Cardiac muscle cell (in vitro differentiated cells and primary cell): ENCODE measurements at regions not wholly inside any gene's neighbourhood (a gene's known extent, or its start where the extent isn't known, plus 50 kb on each side); places are given as distances from the start of the nearest gene placed in this dataset.
A peak's percentile ranks its signal among the peaks of the same experiment; 100 is the strongest.

Experiments
- DNase-seq, 2 donors: peaks; one replicate each; pipeline versions ENCODE4 v3.0.0 to v3.0.0-alpha.2; 2010 to 2017; ENCODE audit warnings: low read depth in 1 of 2, low spot score in 1 of 2
- H3K27ac ChIP-seq: fragments of 200-600 bp; sonication (generic); 2 replicates; pipeline ENCODE4 v1.5.1; 2016
- H3K27me3 ChIP-seq: fragments of 200-600 bp; sonication (generic); 2 replicates; pipeline ENCODE4 v1.6.0; 2016; ENCODE audit warnings: control low read depth
- H3K36me3 ChIP-seq: fragments of 200-600 bp; sonication (generic); 2 replicates; pipeline ENCODE4 v1.5.1; 2016; ENCODE audit warnings: control low read depth
- H3K4me1 ChIP-seq: fragments of 200-600 bp; sonication (generic); 2 replicates; pipeline ENCODE4 v1.8.1; 2017; ENCODE audit warnings: low read depth, mild to moderate bottlenecking, mixed run types
- H3K4me3 ChIP-seq: fragments of 200-600 bp; sonication (generic); 2 replicates; pipeline ENCODE4 v1.5.1; 2016; ENCODE audit warnings: mild to moderate bottlenecking
- H3K9me3 ChIP-seq: fragments of 200-600 bp; sonication (generic); 2 replicates; pipeline ENCODE4 v1.5.1; 2017; ENCODE audit warnings: low read depth, mild to moderate bottlenecking, control low read depth
- CTCF ChIP-seq: IDR thresholded peaks from 2 replicates; pipeline ENCODE4 v1.5.1; 2012; ENCODE audit warnings: low read depth, mild to moderate bottlenecking, low read length

GRCh38 chr5:174433098-174433497 lies 291.3 kb upstream of the MSX2 start:
- no peak for TF ChIP-seq CTCF
- Histone ChIP-seq H3K27me3 (no peaks in the 10 kb centered on the region), H3K27ac (no peak overlapping the region)

GRCh38 chr5:174436750-174437149 lies 287.6 kb upstream of the MSX2 start:
- no peaks in the 10 kb centered on the region for H3K9me3 ChIP-seq
- no peaks in the 10 kb centered on the region for H3K36me3 ChIP-seq
- H3K4me3 ChIP-seq = no peak overlapping the region
- H3K27ac ChIP-seq = no peak overlapping the region
- DNase-seq = no peak
- H3K27me3 ChIP-seq = no peaks in the 10 kb centered on the region
- TF ChIP-seq CTCF = no peak
- no peaks in the 10 kb centered on the region for H3K4me1 ChIP-seq

More at GRCh38 chr5:174433098-174433497, 291.3 kb upstream of the MSX2 start:
- Histone ChIP-seq H3K4me1 (no peaks in the 10 kb centered on the region), H3K9me3 (no peaks in the 10 kb centered on the region), H3K4me3 (no peak overlapping the region), H3K36me3 (no peaks in the 10 kb centered on the region)
- DNase-seq = no peak

DNA sequence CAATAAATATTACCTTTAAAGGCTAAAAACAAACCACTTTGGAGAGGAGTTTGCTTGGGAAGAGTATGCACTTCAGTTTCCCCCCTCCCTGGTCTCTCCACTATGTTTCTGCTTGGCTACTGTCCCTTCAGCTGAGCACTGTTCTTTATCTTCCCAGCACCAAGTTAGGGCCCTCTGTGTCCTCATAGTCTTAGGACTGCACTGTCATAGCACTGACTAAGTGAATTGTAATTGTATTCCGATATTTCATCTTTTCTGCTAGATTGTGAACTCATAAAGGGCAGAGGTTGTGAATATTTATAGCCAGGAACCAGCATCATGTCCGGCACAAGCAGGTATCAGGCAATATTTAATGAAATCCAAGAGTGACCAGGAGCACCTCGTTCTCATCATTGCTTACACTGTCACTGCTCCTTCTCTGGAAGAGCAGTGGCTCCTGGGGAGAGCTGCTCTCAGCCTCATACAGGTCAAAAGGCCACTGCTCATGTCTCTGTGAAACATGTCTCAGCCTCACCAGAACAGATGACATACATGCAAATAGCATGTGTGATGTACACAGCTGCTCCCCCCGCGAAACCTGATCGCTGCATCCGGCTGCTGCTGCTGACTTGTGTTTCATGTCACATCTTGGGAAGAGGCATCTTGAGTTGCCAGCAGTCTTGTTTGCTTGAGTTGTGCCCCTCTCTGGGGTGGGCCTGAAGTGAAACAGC lies 279.7 kb upstream of the MSX2 start:
- DNase-seq = no peak
- Histone ChIP-seq H3K4me3 (no peak overlapping the region), H3K9me3 (no peaks in the 10 kb centered on the region), H3K27ac (peak overlapping the region; percentile 52), H3K4me1 (peaks cover 22% of the 10 kb centered on the region), H3K36me3 (no peaks in the 10 kb centered on the region), H3K27me3 (no peaks in the 10 kb centered on the region)
- TF ChIP-seq CTCF = no peak

- no peak for TF ChIP-seq CTCF
- no peaks in the 10 kb centered on the region for H3K9me3 ChIP-seq
- no peak overlapping the region for H3K27ac ChIP-seq
- H3K4me3 ChIP-seq = no peak overlapping the region
- DNase-seq = no peak
- H3K36me3 ChIP-seq = no peaks in the 10 kb centered on the region
- no peaks in the 10 kb centered on the region for H3K27me3 ChIP-seq
- peaks cover 22% of the 10 kb centered on the region for H3K4me1 ChIP-seq
Measured at GRCh38 chr5:174446446-174446845, 277.9 kb upstream of the MSX2 start.

DNA sequence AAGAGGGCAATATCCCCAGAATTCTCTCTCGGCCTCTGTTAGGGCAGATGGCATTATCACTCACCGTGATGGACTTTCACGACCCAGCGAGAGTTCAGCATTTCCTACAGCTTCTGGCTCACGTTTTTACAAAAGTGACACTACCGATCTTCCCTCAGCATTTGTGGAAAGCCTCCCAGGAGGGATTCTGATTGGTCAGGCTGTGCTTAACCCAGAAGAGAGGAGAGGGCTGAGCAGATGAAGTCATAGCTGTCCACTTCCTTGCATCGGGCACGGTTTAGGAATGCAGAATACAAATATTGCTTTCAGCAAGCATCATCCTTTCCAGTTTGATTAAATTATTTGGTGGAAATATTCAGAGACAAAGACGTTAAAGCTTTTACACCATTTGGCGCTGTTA lies 277.4 kb upstream of the MSX2 start:
- peaks cover 22% of the 10 kb centered on the region for H3K4me1 ChIP-seq
- no peaks in the 10 kb centered on the region for H3K36me3 ChIP-seq
- no peak overlapping the region for H3K4me3 ChIP-seq
- DNase-seq = no peak
- TF ChIP-seq CTCF = no peak
- H3K27me3 ChIP-seq = no peaks in the 10 kb centered on the region
- no peak overlapping the region for H3K27ac ChIP-seq
- H3K9me3 ChIP-seq = no peaks in the 10 kb centered on the region

DNA sequence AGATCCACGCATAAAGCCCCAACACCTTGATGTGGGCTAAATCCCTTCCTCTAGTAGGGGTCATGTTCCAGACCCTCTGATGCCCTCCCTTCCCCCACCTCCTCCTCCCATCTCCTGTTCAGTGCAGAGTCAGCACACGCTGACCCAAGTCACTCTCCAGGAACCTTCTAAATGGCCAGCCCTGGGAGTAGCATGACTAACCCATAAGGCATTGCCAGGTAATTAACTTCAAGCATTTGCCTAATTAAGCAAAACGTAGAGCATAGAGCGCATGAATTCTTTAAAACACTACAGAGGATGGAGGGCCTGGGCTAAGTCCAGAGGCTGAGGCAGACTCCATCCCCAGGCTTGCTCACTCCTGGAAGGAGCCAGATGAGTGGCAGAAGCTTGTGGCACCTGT lies 276.3 kb upstream of the MSX2 start:
- Histone ChIP-seq H3K9me3 (no peaks in the 10 kb centered on the region), H3K27ac (no peak overlapping the region), H3K4me1 (peaks cover 27% of the 10 kb centered on the region), H3K4me3 (no peak overlapping the region), H3K27me3 (no peaks in the 10 kb centered on the region), H3K36me3 (no peaks in the 10 kb centered on the region)
- no peak for TF ChIP-seq CTCF
- no peak for DNase-seq
